ENCODE measurements at regions not wholly inside any gene's neighbourhood (a gene's known extent, or its start where the extent isn't known, plus 50 kb on each side); places are given as distances from the start of the nearest gene placed in this dataset.

GRCh38 chr5:145246961-145247744 is 588.0 kb downstream of the PRELID2 start:
- Histone ChIP-seq H3K36me3 (ENCODE audit: control insufficient read depth, insufficient read depth, low read length) (no peaks in the 10 kb centered on the region), H3K27me3 (ENCODE audit: control insufficient read depth, insufficient read depth, low read length) (no peaks in the 10 kb centered on the region), H3K4me1 (ENCODE audit: control insufficient read depth, insufficient read depth, low read length) (peaks cover 5% of the 10 kb centered on the region), H3K27ac (ENCODE audit: low read length) (no peak overlapping the region), H3K4me3 (ENCODE audit: low read length) (no peak overlapping the region), H3K9me3 (replicated peaks; ENCODE audit: control insufficient read depth, low read depth, low read length) (no peaks in the 10 kb centered on the region)
- WGBS (ENCODE audit: insufficient coverage), result 0% methylated on average over 1 of the region's 4 CpGs
- DNase-seq, result no peak

GRCh38 chr5:145246379-145246778 is 588.8 kb downstream of the PRELID2 start:
- Histone ChIP-seq H3K9me3 (replicated peaks; ENCODE audit: control insufficient read depth, low read depth, low read length) (no peaks in the 10 kb centered on the region), H3K36me3 (ENCODE audit: control insufficient read depth, insufficient read depth, low read length) (no peaks in the 10 kb centered on the region), H3K27me3 (ENCODE audit: control insufficient read depth, insufficient read depth, low read length) (no peaks in the 10 kb centered on the region), H3K4me3 (ENCODE audit: low read length) (no peak overlapping the region), H3K27ac (ENCODE audit: low read length) (no peak overlapping the region), H3K4me1 (ENCODE audit: control insufficient read depth, insufficient read depth, low read length) (peaks cover 5% of the 10 kb centered on the region)
- DNase-seq, result no peak
- WGBS (ENCODE audit: insufficient coverage), result no CpG with 5 or more reads among the region's 2 CpGs

- WGBS (ENCODE audit: insufficient coverage), result 43% methylated on average over 1 of the region's 5 CpGs
- peak; percentile 38 for DNase-seq
- H3K27ac ChIP-seq (ENCODE audit: low read length), result no peak overlapping the region
- no peaks in the 10 kb centered on the region for H3K9me3 ChIP-seq (replicated peaks; ENCODE audit: control insufficient read depth, low read depth, low read length)
- no peak overlapping the region for H3K4me3 ChIP-seq (ENCODE audit: low read length)
- H3K36me3 ChIP-seq (ENCODE audit: control insufficient read depth, insufficient read depth, low read length), result no peaks in the 10 kb centered on the region
- H3K4me1 ChIP-seq (ENCODE audit: control insufficient read depth, insufficient read depth, low read length), result peaks cover 5% of the 10 kb centered on the region
- no peaks in the 10 kb centered on the region for H3K27me3 ChIP-seq (ENCODE audit: control insufficient read depth, insufficient read depth, low read length)
Observed at GRCh38 chr5:145245354-145245753, 589.8 kb downstream of the PRELID2 start.

GRCh38 chr5:145244788-145245187 is 590.4 kb downstream of the PRELID2 start:
- H3K4me1 ChIP-seq (ENCODE audit: control insufficient read depth, insufficient read depth, low read length), result peaks cover 5% of the 10 kb centered on the region
- no CpG with 5 or more reads among the region's 2 CpGs for WGBS (ENCODE audit: insufficient coverage)
- peak; percentile 4 for DNase-seq
- H3K4me3 ChIP-seq (ENCODE audit: low read length), result no peak overlapping the region
- no peaks in the 10 kb centered on the region for H3K27me3 ChIP-seq (ENCODE audit: control insufficient read depth, insufficient read depth, low read length)
- no peaks in the 10 kb centered on the region for H3K9me3 ChIP-seq (replicated peaks; ENCODE audit: control insufficient read depth, low read depth, low read length)
- H3K36me3 ChIP-seq (ENCODE audit: control insufficient read depth, insufficient read depth, low read length), result no peaks in the 10 kb centered on the region
- H3K27ac ChIP-seq (ENCODE audit: low read length), result no peak overlapping the region

- H3K4me1 ChIP-seq (ENCODE audit: control insufficient read depth, insufficient read depth, low read length), result peaks cover 5% of the 10 kb centered on the region
- no peaks in the 10 kb centered on the region for H3K27me3 ChIP-seq (ENCODE audit: control insufficient read depth, insufficient read depth, low read length)
- H3K4me3 ChIP-seq (ENCODE audit: low read length), result no peak overlapping the region
- no peaks in the 10 kb centered on the region for H3K36me3 ChIP-seq (ENCODE audit: control insufficient read depth, insufficient read depth, low read length)
- no peak overlapping the region for H3K27ac ChIP-seq (ENCODE audit: low read length)
- no peak for DNase-seq
- no peaks in the 10 kb centered on the region for H3K9me3 ChIP-seq (replicated peaks; ENCODE audit: control insufficient read depth, low read depth, low read length)
- 80% methylated on average over 1 of the region's 4 CpGs for WGBS (ENCODE audit: insufficient coverage)
Observed at GRCh38 chr5:145244251-145244650, 590.9 kb downstream of the PRELID2 start.

- Histone ChIP-seq H3K4me1 (ENCODE audit: control insufficient read depth, insufficient read depth, low read length) (peaks cover 5% of the 10 kb centered on the region), H3K27ac (ENCODE audit: low read length) (no peak overlapping the region), H3K4me3 (ENCODE audit: low read length) (no peak overlapping the region), H3K36me3 (ENCODE audit: control insufficient read depth, insufficient read depth, low read length) (no peaks in the 10 kb centered on the region), H3K9me3 (replicated peaks; ENCODE audit: control insufficient read depth, low read depth, low read length) (no peaks in the 10 kb centered on the region), H3K27me3 (ENCODE audit: control insufficient read depth, insufficient read depth, low read length) (no peaks in the 10 kb centered on the region)
- no peak for DNase-seq
- no CpG with 5 or more reads among the region's 2 CpGs for WGBS (ENCODE audit: insufficient coverage)
Observed at GRCh38 chr5:145243016-145243415, 592.1 kb downstream of the PRELID2 start.

GRCh38 chr5:145242551-145242950 is 592.6 kb downstream of the PRELID2 start:
- Histone ChIP-seq H3K4me1 (ENCODE audit: control insufficient read depth, insufficient read depth, low read length) (peaks cover 5% of the 10 kb centered on the region), H3K36me3 (ENCODE audit: control insufficient read depth, insufficient read depth, low read length) (no peaks in the 10 kb centered on the region), H3K9me3 (replicated peaks; ENCODE audit: control insufficient read depth, low read depth, low read length) (no peaks in the 10 kb centered on the region), H3K27me3 (ENCODE audit: control insufficient read depth, insufficient read depth, low read length) (no peaks in the 10 kb centered on the region), H3K4me3 (ENCODE audit: low read length) (no peak overlapping the region), H3K27ac (ENCODE audit: low read length) (no peak overlapping the region)
- no CpG with 5 or more reads among the region's 1 CpG for WGBS (ENCODE audit: insufficient coverage)
- no peak for DNase-seq

- Histone ChIP-seq H3K27me3 (ENCODE audit: control insufficient read depth, insufficient read depth, low read length) (no peaks in the 10 kb centered on the region), H3K9me3 (replicated peaks; ENCODE audit: control insufficient read depth, low read depth, low read length) (no peaks in the 10 kb centered on the region), H3K4me1 (ENCODE audit: control insufficient read depth, insufficient read depth, low read length) (no peaks in the 10 kb centered on the region), H3K4me3 (ENCODE audit: low read length) (no peak overlapping the region), H3K36me3 (ENCODE audit: control insufficient read depth, insufficient read depth, low read length) (no peaks in the 10 kb centered on the region), H3K27ac (ENCODE audit: low read length) (no peak overlapping the region)
- peak; percentile 22 for DNase-seq
- 24% methylated on average over 2 of the region's 3 CpGs for WGBS (ENCODE audit: insufficient coverage)
Observed at GRCh38 chr5:145237843-145238242, 597.3 kb downstream of the PRELID2 start.

- no peak for DNase-seq
- Histone ChIP-seq H3K4me1 (ENCODE audit: control insufficient read depth, insufficient read depth, low read length) (no peaks in the 10 kb centered on the region), H3K27ac (ENCODE audit: low read length) (no peak overlapping the region)
Observed at GRCh38 chr5:145236983-145237382, 598.2 kb downstream of the PRELID2 start.

GRCh38 chr5:145236127-145236526 is 599.0 kb downstream of the PRELID2 start:
- no peaks in the 10 kb centered on the region for H3K27me3 ChIP-seq (ENCODE audit: control insufficient read depth, insufficient read depth, low read length)
- H3K36me3 ChIP-seq (ENCODE audit: control insufficient read depth, insufficient read depth, low read length), result no peaks in the 10 kb centered on the region
- H3K4me1 ChIP-seq (ENCODE audit: control insufficient read depth, insufficient read depth, low read length), result no peaks in the 10 kb centered on the region
- 50% methylated on average over 1 of the region's 1 CpG for WGBS (ENCODE audit: insufficient coverage)
- H3K9me3 ChIP-seq (replicated peaks; ENCODE audit: control insufficient read depth, low read depth, low read length), result no peaks in the 10 kb centered on the region
- no peak overlapping the region for H3K27ac ChIP-seq (ENCODE audit: low read length)
- no peak for DNase-seq
- H3K4me3 ChIP-seq (ENCODE audit: low read length), result no peak overlapping the region

More at GRCh38 chr5:145236983-145237382, 598.2 kb downstream of the PRELID2 start:
- Histone ChIP-seq H3K9me3 (replicated peaks; ENCODE audit: control insufficient read depth, low read depth, low read length) (no peaks in the 10 kb centered on the region), H3K36me3 (ENCODE audit: control insufficient read depth, insufficient read depth, low read length) (no peaks in the 10 kb centered on the region), H3K4me3 (ENCODE audit: low read length) (no peak overlapping the region), H3K27me3 (ENCODE audit: control insufficient read depth, insufficient read depth, low read length) (no peaks in the 10 kb centered on the region)

- Histone ChIP-seq H3K4me3 (ENCODE audit: low read length) (no peak overlapping the region), H3K36me3 (ENCODE audit: control insufficient read depth, insufficient read depth, low read length) (no peaks in the 10 kb centered on the region), H3K9me3 (replicated peaks; ENCODE audit: control insufficient read depth, low read depth, low read length) (no peaks in the 10 kb centered on the region), H3K27me3 (ENCODE audit: control insufficient read depth, insufficient read depth, low read length) (no peaks in the 10 kb centered on the region), H3K27ac (ENCODE audit: low read length) (no peak overlapping the region), H3K4me1 (ENCODE audit: control insufficient read depth, insufficient read depth, low read length) (no peaks in the 10 kb centered on the region)
- no peak for DNase-seq
- 100% methylated on average over 1 of the region's 3 CpGs for WGBS (ENCODE audit: insufficient coverage)
Observed at GRCh38 chr5:145233461-145233860, 601.7 kb downstream of the PRELID2 start.
